Skeletal muscle tissue (tissue), 4 donors: ENCODE measurements at regions not wholly inside any gene's neighbourhood (a gene's known extent, or its start where the extent isn't known, plus 50 kb on each side); places are given as distances from the start of the nearest gene placed in this dataset. TPM values are rescaled to one million over a fixed set of nuclear protein-coding genes. Genes with fewer than 3 reads are reported as not detected.
"Not testable (repeated sequence)": the region's sequence is repeated elsewhere in the genome, so short reads cannot be mapped to it uniquely, and the experiment has no call there.

Experiments used
- H3K27ac ChIP-seq: one replicate; pipeline ENCODE4 v1.7.0; 2013; ENCODE audit warnings: mild to moderate bottlenecking, low read depth, low read length, inconsistent platforms
- H3K27me3 ChIP-seq, 3 donors: one replicate each; pipeline ENCODE4 v1.7.0; 2013; ENCODE audit warnings: low read length in 3 of 3; ENCODE audit not compliant: control insufficient read depth in 3 of 3, insufficient read depth in 3 of 3
- H3K36me3 ChIP-seq, 3 donors: one replicate each; pipeline ENCODE4 v1.7.0; 2013; ENCODE audit warnings: low read length in 3 of 3; ENCODE audit not compliant: control insufficient read depth in 3 of 3, insufficient read depth in 3 of 3
- H3K4me1 ChIP-seq, 3 donors: one replicate each; pipeline ENCODE4 v1.7.0; 2013; ENCODE audit warnings: low read length in 3 of 3, mild to moderate bottlenecking in 3 of 3; ENCODE audit not compliant: control insufficient read depth in 3 of 3, insufficient read depth in 3 of 3
- H3K4me3 ChIP-seq, 3 donors: one replicate each; pipeline ENCODE4 v1.7.0; 2013; ENCODE audit warnings: low read length in 3 of 3
- H3K9ac ChIP-seq, 3 donors: one replicate each; pipeline ENCODE4 v1.7.0; 2013; ENCODE audit warnings: low read length in 3 of 3, mild to moderate bottlenecking in 3 of 3, moderate library complexity in 2 of 3, low read depth in 1 of 3
- H3K9me3 ChIP-seq, 3 donors: one replicate each; pipeline ENCODE4 v1.7.0; 2013; ENCODE audit warnings: low read length in 3 of 3; ENCODE audit not compliant: control insufficient read depth in 3 of 3
- small RNA-seq: library from RNA; depleted of rRNA; stranded (forward); fragments of <200 nt; gene quantifications from one replicate; pipeline ENCODE3, GENCODE V24; 2014
- donor health status: Osteomylitis.

DNA sequence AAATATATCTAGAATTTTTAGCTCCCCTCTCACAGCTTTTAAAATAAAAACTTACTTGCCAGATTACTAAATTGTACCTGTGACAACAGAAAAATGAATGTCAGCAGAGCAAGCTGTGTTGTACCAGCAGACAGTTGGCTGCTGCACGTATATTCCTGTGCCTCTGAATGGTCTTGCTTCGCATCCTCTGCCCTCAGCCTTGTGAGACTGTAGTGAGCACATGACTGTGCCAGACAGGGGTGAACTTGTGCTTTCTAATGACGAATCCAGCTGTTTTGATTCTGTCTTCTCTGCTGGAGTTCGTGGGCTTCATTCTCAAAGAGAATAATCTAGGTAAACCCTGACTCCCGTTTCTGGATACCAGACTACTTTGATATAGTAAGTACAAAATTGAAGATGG, 58.3 kb upstream of the FRMD6 start:
- H3K9ac ChIP-seq: no peak overlapping the region
- H3K36me3 ChIP-seq: no peaks in the 10 kb centered on the region
- no peak overlapping the region for H3K4me3 ChIP-seq
- no peaks in the 10 kb centered on the region for H3K27me3 ChIP-seq
- H3K27ac ChIP-seq: no peak overlapping the region
- no peaks in the 10 kb centered on the region for H3K9me3 ChIP-seq
- no peaks in the 10 kb centered on the region for H3K4me1 ChIP-seq

- no peaks in the 10 kb centered on the region for H3K27me3 ChIP-seq
- H3K9ac ChIP-seq: no peak overlapping the region
- no peak overlapping the region for H3K27ac ChIP-seq
- no peaks in the 10 kb centered on the region for H3K9me3 ChIP-seq
- H3K4me3 ChIP-seq: no peak overlapping the region
- H3K36me3 ChIP-seq: no peaks in the 10 kb centered on the region
- no peaks in the 10 kb centered on the region for H3K4me1 ChIP-seq
Measured at GRCh38 chr14:51595881-51596455, 55.7 kb upstream of the FRMD6 start.

DNA sequence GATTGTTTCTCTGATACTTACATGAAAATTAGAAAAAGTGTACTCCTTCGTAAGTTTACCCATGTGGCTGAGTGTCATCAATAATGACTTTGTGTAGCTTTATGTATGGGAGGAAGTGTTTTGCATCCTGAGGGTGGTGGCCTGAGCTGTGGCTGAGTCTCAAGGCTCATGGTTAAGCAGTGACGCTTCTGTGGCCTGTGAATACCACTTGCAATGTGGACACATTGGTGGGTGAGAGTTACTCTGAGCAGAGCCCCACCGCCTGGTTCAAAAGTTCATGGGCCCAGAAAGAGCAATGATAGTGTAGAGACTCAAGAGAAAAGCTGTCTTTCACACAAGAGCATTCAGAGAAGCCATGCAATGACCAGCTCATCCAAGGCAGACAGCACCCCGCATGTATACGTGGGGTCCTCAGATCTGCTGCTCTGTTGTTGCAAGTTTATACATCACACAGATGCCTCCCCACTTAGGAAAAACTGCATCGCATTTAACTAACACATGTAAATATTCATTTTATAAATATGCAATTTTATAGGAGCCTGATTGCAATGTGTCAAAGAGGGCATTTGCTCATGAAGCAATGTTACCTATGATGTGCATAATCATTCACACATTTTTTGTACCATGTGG, 55.1 kb upstream of the FRMD6 start:
- no peaks in the 10 kb centered on the region for H3K27me3 ChIP-seq
- H3K4me3 ChIP-seq: no peak overlapping the region
- H3K27ac ChIP-seq: no peak overlapping the region
- H3K9me3 ChIP-seq: no peaks in the 10 kb centered on the region
- no peaks in the 10 kb centered on the region for H3K36me3 ChIP-seq
- H3K9ac ChIP-seq: no peak overlapping the region
- H3K4me1 ChIP-seq: no peaks in the 10 kb centered on the region

DNA sequence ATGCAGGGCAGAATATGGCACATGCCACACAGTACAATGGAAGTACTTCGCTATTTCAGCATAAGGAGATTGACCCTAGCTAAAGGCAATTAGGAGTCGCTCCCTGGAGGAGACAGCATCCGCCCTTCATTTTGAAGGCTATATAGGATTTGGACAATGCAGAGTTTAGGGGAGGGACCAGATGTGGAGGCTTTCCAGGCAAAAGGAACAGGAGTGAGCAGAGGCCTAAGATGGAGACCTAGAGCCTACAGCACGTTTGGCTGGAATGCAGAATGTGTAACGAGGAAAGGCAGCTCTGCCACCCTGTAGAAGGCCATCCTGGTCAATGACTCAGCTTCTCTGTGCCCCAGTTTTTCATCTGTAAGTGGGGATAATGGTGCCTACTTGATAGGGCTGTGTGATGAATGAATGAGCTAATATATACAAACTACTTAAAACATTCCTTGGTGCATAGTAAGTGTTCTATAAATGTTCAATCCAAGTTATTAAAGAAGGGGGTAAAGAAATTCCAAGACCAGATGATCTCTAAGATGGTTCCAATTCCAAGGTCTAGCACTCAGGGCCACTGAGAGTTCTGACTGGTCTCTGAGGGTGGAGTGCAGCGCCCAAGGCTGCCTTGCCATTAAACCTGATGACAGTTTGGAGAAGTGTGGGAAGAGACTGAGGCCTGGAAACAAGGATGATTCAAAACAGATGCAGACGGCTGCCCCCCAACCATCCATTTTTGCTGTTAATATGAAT, 54.3 kb upstream of the FRMD6 start:
- Histone ChIP-seq H3K9me3 (no peaks in the 10 kb centered on the region), H3K27ac (no peak overlapping the region), H3K36me3 (no peaks in the 10 kb centered on the region), H3K4me1 (no peaks in the 10 kb centered on the region), H3K9ac (no peak overlapping the region), H3K27me3 (no peaks in the 10 kb centered on the region), H3K4me3 (no peak overlapping the region)

- H3K9ac ChIP-seq, H3K4me3 ChIP-seq, H3K36me3 ChIP-seq, H3K27me3 ChIP-seq, H3K4me1 ChIP-seq, H3K27ac ChIP-seq, H3K9me3 ChIP-seq: not testable (repeated sequence)
Measured at GRCh38 chr14:51598924-51599600, 52.6 kb upstream of the FRMD6 start.

GRCh38 chr14:51600658-51601057, 51.1 kb upstream of the FRMD6 start:
- Histone ChIP-seq H3K4me1 (no peaks in the 10 kb centered on the region), H3K9me3 (no peaks in the 10 kb centered on the region), H3K36me3 (no peaks in the 10 kb centered on the region), H3K27ac (no peak overlapping the region), H3K9ac (no peak overlapping the region), H3K4me3 (no peak overlapping the region), H3K27me3 (no peaks in the 10 kb centered on the region)

Small RNAs in the stretch of these regions (small RNA-seq; reads per million reads assigned to genes)
- gene RNU6-1291P: not detected
